Neural cell (in vitro differentiated cells): ENCODE measurements at regions not wholly inside any gene's neighbourhood (a gene's known extent, or its start where the extent isn't known, plus 50 kb on each side); places are given as distances from the start of the nearest gene placed in this dataset.

Source experiments
- H2AFZ ChIP-seq: fragments of 200-600, 300-800 bp; sonication (generic), shearing (Covaris generic); 2 replicates; pipeline ENCODE4 v1.6.0; 2014; ENCODE audit warnings: low read depth, mild to moderate bottlenecking, antibody characterized with exemption, low read length, moderate library complexity
- H3F3A ChIP-seq: fragments of 200-600 bp; shearing (Covaris generic); 2 replicates; pipeline ENCODE4 v1.6.1; 2016; ENCODE audit warnings: mild to moderate bottlenecking, moderate library complexity, mixed read lengths, antibody characterized with exemption, low read length; ENCODE audit not compliant: insufficient read depth, poor library complexity, severe bottlenecking
- H3K27ac ChIP-seq: fragments of 200-600, 300-800 bp; sonication (generic), shearing (Covaris generic); 2 replicates; pipeline ENCODE4 v1.5.1; 2014; ENCODE audit warnings: mild to moderate bottlenecking, low read length, moderate library complexity
- H3K27me3 ChIP-seq: fragments of 300-800, 200-600 bp; sonication (generic), shearing (Covaris generic); 2 replicates; pipeline ENCODE4 v1.6.0; 2014; ENCODE audit warnings: mild to moderate bottlenecking, low read depth, low read length, moderate library complexity; ENCODE audit not compliant: insufficient read depth
- H3K36me3 ChIP-seq: fragments of 300-800, 200-600 bp; sonication (generic), shearing (Covaris generic); 2 replicates; pipeline ENCODE4 v1.5.1; 2014; ENCODE audit warnings: mild to moderate bottlenecking, antibody characterized with exemption, low read length, moderate library complexity; ENCODE audit not compliant: insufficient read depth
- H3K4me2 ChIP-seq: fragments of 300-800, 200-600 bp; sonication (generic), shearing (Covaris generic); 2 replicates; pipeline ENCODE4 v1.6.0; 2014; ENCODE audit warnings: mild to moderate bottlenecking, low read length
- H3K4me3 ChIP-seq: fragments of 300-800, 200-600 bp; sonication (generic), shearing (Covaris generic); 2 replicates; pipeline ENCODE4 v1.5.1; 2014; ENCODE audit warnings: mild to moderate bottlenecking, low read length, moderate library complexity
- H3K79me2 ChIP-seq: fragments of 200-600 bp; shearing (Covaris generic); replicated peaks from 2 replicates; pipeline ENCODE4 v1.6.0; 2014; ENCODE audit warnings: mild to moderate bottlenecking, low read length, moderate library complexity; ENCODE audit not compliant: insufficient read depth
- H3K9ac ChIP-seq: fragments of 300-800, 200-600 bp; sonication (generic), shearing (Covaris generic); 2 replicates; pipeline ENCODE4 v1.6.1; 2016; ENCODE audit warnings: mild to moderate bottlenecking, low read length, mixed read lengths
- H3K9me2 ChIP-seq: fragments of 200-600 bp; shearing (Covaris generic); 2 replicates; pipeline ENCODE4 v1.6.1; 2016; ENCODE audit warnings: mild to moderate bottlenecking, low read length, mixed read lengths; ENCODE audit not compliant: insufficient read depth
- H3K9me3 ChIP-seq: fragments of 200-600, 300-800 bp; sonication (generic), shearing (Covaris generic); 2 replicates; pipeline ENCODE4 v1.6.1; 2016; ENCODE audit warnings: mild to moderate bottlenecking, mixed run types, low read length, moderate library complexity, mixed read lengths
- H4K20me1 ChIP-seq: fragments of 200-600 bp; shearing (Covaris generic); 2 replicates; pipeline ENCODE4 v1.6.1; 2016; ENCODE audit warnings: mild to moderate bottlenecking, mixed run types; ENCODE audit not compliant: insufficient read depth
- CTCF ChIP-seq: fragments of 450-650 bp; IDR thresholded peaks from 2 replicates; pipeline ENCODE4 v1.5.1; 2014; ENCODE audit warnings: antibody characterized with exemption, mild to moderate bottlenecking, moderate library complexity; ENCODE audit not compliant: poor library complexity, severe bottlenecking
- EP300 ChIP-seq: fragments of 450-650 bp; conservative IDR thresholded peaks from 2 replicates; pipeline ENCODE4 v1.6.1; 2014; ENCODE audit warnings: antibody characterized with exemption, mild to moderate bottlenecking, moderate library complexity; ENCODE audit not compliant: poor library complexity, severe bottlenecking
- EZH2 ChIP-seq: fragments of 200-600, 300-800 bp; shearing (Covaris generic), sonication (generic); IDR thresholded peaks from 2 replicates; pipeline ENCODE4 v1.6.1; 2014; ENCODE audit warnings: antibody characterized with exemption, low read length, borderline replicate concordance, mild to moderate bottlenecking; ENCODE audit not compliant: insufficient read depth, poor library complexity, severe bottlenecking
- MXI1 ChIP-seq: fragments of 450-650 bp; conservative IDR thresholded peaks from 2 replicates; pipeline ENCODE4 v1.6.1; 2014; ENCODE audit warnings: antibody characterized with exemption, mild to moderate bottlenecking; ENCODE audit not compliant: poor library complexity, severe bottlenecking
- POLR2AphosphoS5 ChIP-seq: IDR thresholded peaks from 2 replicates; pipeline ENCODE4 v1.6.1; 2012
- RAD21 ChIP-seq: fragments of 450-650 bp; conservative IDR thresholded peaks from 2 replicates; pipeline ENCODE4 v1.6.1; 2014; ENCODE audit warnings: antibody characterized with exemption, mild to moderate bottlenecking, moderate library complexity
- REST ChIP-seq: IDR thresholded peaks from 2 replicates; pipeline ENCODE4 v1.6.1; 2012; ENCODE audit warnings: borderline replicate concordance
- SMC3 ChIP-seq: fragments of 450-650 bp; conservative IDR thresholded peaks from 2 replicates; pipeline ENCODE4 v1.6.1; 2014; ENCODE audit warnings: antibody characterized with exemption, mild to moderate bottlenecking, moderate library complexity; ENCODE audit not compliant: poor library complexity
- TAF1 ChIP-seq: IDR thresholded peaks from 2 replicates; pipeline ENCODE4 v1.6.1; 2012; ENCODE audit warnings: low read depth

GRCh38 chr7:124398937-124399552, 366.2 kb upstream of the TMEM229A start:
- H3K27me3 ChIP-seq = no peaks in the 10 kb centered on the region
- H3K27ac ChIP-seq = no peak overlapping the region
- H4K20me1 ChIP-seq = no peaks in the 10 kb centered on the region
- H3K9me2 ChIP-seq = no peaks in the 10 kb centered on the region
- no peaks in the 10 kb centered on the region for H3K9me3 ChIP-seq
- TF ChIP-seq EP300 = no peak
- TF ChIP-seq POLR2AphosphoS5 = no peak
- TF ChIP-seq EZH2 = no peak
- no peak for TF ChIP-seq TAF1
- no peak for TF ChIP-seq RAD21
- no peak for TF ChIP-seq CTCF
- no peak for TF ChIP-seq SMC3
- TF ChIP-seq MXI1 = no peak
- no peak for TF ChIP-seq REST
- no peak overlapping the region for H3K9ac ChIP-seq
- no peak overlapping the region for H2AFZ ChIP-seq
- no peak overlapping the region for H3K4me2 ChIP-seq
- no peaks in the 10 kb centered on the region for H3K79me2 ChIP-seq
- H3F3A ChIP-seq = no peaks in the 10 kb centered on the region
- H3K4me3 ChIP-seq = no peak overlapping the region
- H3K36me3 ChIP-seq = no peaks in the 10 kb centered on the region

DNA sequence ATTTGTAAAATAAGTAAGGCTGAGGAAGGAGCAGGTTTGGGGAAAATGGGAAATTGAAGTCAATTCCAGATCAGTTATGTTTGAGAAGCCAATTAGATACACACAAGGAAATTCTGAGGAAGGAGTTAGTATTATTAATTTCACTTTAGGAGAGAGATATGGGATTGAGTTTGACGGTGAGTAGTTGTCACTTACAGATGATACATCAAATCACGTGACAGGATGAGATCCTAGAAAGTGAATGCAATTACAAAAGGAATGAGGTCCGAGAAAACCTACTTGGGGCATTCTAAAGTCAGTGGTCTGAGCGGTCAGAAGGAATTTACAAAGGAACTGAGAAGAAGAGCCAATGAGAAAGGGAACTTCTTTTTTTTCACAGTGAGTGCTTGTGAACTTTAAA, 364.3 kb upstream of the TMEM229A start:
- H3F3A ChIP-seq = no peaks in the 10 kb centered on the region
- no peak for TF ChIP-seq TAF1
- TF ChIP-seq MXI1 = no peak
- TF ChIP-seq EP300 = no peak
- no peak for TF ChIP-seq CTCF
- TF ChIP-seq REST = no peak
- no peak for TF ChIP-seq POLR2AphosphoS5
- no peak for TF ChIP-seq RAD21
- TF ChIP-seq EZH2 = no peak
- TF ChIP-seq SMC3 = no peak

More for the DNA sequence above, 364.3 kb upstream of the TMEM229A start:
- Histone ChIP-seq H4K20me1 (no peaks in the 10 kb centered on the region), H3K79me2 (no peaks in the 10 kb centered on the region), H3K36me3 (no peaks in the 10 kb centered on the region), H2AFZ (no peak overlapping the region), H3K9me2 (no peaks in the 10 kb centered on the region), H3K4me2 (no peak overlapping the region), H3K27ac (no peak overlapping the region), H3K9me3 (no peaks in the 10 kb centered on the region), H3K9ac (no peak overlapping the region), H3K4me3 (no peak overlapping the region), H3K27me3 (no peaks in the 10 kb centered on the region)
